Body of pancreas (tissue), 4 donors: ENCODE measurements at regions not wholly inside any gene's neighbourhood (a gene's known extent, or its start where the extent isn't known, plus 50 kb on each side); places are given as distances from the start of the nearest gene placed in this dataset.
"Not testable (repeated sequence)": the region's sequence is repeated elsewhere in the genome, so short reads cannot be mapped to it uniquely, and the experiment has no call there.

ENCODE experiments used
- ATAC-seq: fragments of 150-250 bp; one replicate; pipeline ENCODE4 v1.9.1; 2016
- DNase-seq, 4 donors: peaks; one replicate each; pipeline ENCODE4 v3.0.0-alpha.2; 2019
- H3K27ac ChIP-seq, 4 donors: fragments of 200-600 bp; sonication (generic); 1 replicate in 3 of 4; 2 replicates in 1 of 4; pipeline versions ENCODE4 v1.5.1 to v1.6.1; 2016 to 2019; ENCODE audit warnings: mild to moderate bottlenecking in 1 of 4, mixed read lengths in 1 of 4, moderate library complexity in 1 of 4
- H3K27me3 ChIP-seq, 2 donors: fragments of 200-600 bp; sonication (generic); one replicate each; pipeline ENCODE4 v1.6.0; 2016; ENCODE audit warnings: mild to moderate bottlenecking in 1 of 2
- H3K36me3 ChIP-seq, 2 donors: fragments of 200-600 bp; sonication (generic); replicated peaks in 1 of 2; 2 replicates each; pipeline ENCODE4 v1.5.1; 2016; ENCODE audit warnings: low read depth in 2 of 2; ENCODE audit not compliant: insufficient read depth in 1 of 2
- H3K4me1 ChIP-seq: fragments of 200-600 bp; sonication (generic); one replicate; pipeline ENCODE4 v1.6.0; 2016
- H3K4me3 ChIP-seq, 2 donors: fragments of 200-600 bp; sonication (generic); 1 replicate in 1 of 2; 2 replicates in 1 of 2; pipeline ENCODE4 v1.5.1; 2016 to 2019
- H3K9me3 ChIP-seq, 3 donors: fragments of 200-600 bp; sonication (generic); 1 replicate in 2 of 3; 2 replicates in 1 of 3; pipeline ENCODE4 v1.5.1; 2016
- CTCF ChIP-seq, 7 experiments: fragments of 450-650 bp in 4 of 7; fragments of 200-600 bp in 3 of 7; sonication (generic) in 3 of 7; IDR thresholded peaks; one replicate each; pipeline ENCODE4 v1.5.1; 2016 to 2019; ENCODE audit warnings: antibody characterized with exemption in 7 of 7
- POLR2A ChIP-seq, 3 donors: fragments of 450-650 bp; IDR thresholded peaks; one replicate each; pipeline ENCODE4 v1.6.1; 2016; ENCODE audit warnings: antibody characterized with exemption in 3 of 3, mild to moderate bottlenecking in 2 of 3
- WGBS, 2 donors: methylation state at CpG; one replicate each; pipeline ENCODE4 v1.1.5; 2017; 5-methylcytosine and 5-hydroxymethylcytosine counted together
- intact Hi-C: fragments of 100-400 bp; cut with DNase I; formaldehyde crosslinking; loops from one replicate; pipeline ENCODE4 v1.15.1; 2023

GRCh38 chr11:114801773-114802172, 123.4 kb downstream of the NXPE2 start:
- ATAC-seq (no peak), DNase-seq (no peak)
- H3K4me3 ChIP-seq = no peak overlapping the region
- H3K9me3 ChIP-seq = peaks cover 0 to 6% (median 0%) of the 10 kb centered on the region in 3 donors
- H3K36me3 ChIP-seq = no peaks in the 10 kb centered on the region
- no peak for TF ChIP-seq POLR2A (IDR thresholded peaks at IDR 0.05)
- no peak for TF ChIP-seq CTCF (IDR thresholded peaks at IDR 0.05)
- WGBS, 2 donors = 64 to 79% methylated on average over 3 of the region's 3 CpGs
- no peak overlapping the region for H3K27ac ChIP-seq
- H3K27me3 ChIP-seq = no peaks in the 10 kb centered on the region
- H3K4me1 ChIP-seq = no peaks in the 10 kb centered on the region
- intact Hi-C loops = no loop called here

GRCh38 chr11:114802878-114803277, 124.6 kb downstream of the NXPE2 start:
- intact Hi-C loops = no loop called here
- Histone ChIP-seq H3K4me1 (no peaks in the 10 kb centered on the region), H3K4me3 (no peak overlapping the region), H3K36me3 (no peaks in the 10 kb centered on the region), H3K27ac (no peak overlapping the region), H3K9me3 (peaks cover 0 to 6% (median 0%) of the 10 kb centered on the region in 3 donors), H3K27me3 (no peaks in the 10 kb centered on the region)
- no peak for TF ChIP-seq CTCF (IDR thresholded peaks at IDR 0.05)
- TF ChIP-seq POLR2A (IDR thresholded peaks at IDR 0.05) = no peak
- no peak for ATAC-seq
- no peak for DNase-seq
- 32 to 46% methylated on average over 6 of the region's 6 CpGs for WGBS, 2 donors

GRCh38 chr11:114805431-114805830, 127.1 kb downstream of the NXPE2 start:
- H3K4me3 ChIP-seq, H3K27ac ChIP-seq, DNase-seq, ATAC-seq, H3K4me1 ChIP-seq, H3K9me3 ChIP-seq, H3K36me3 ChIP-seq, H3K27me3 ChIP-seq, intact Hi-C loops: not testable (repeated sequence)
- WGBS, 2 donors = 42 to 61% methylated on average over 8 of the region's 9 CpGs

- no peak for TF ChIP-seq POLR2A (IDR thresholded peaks at IDR 0.05)
- no peak for TF ChIP-seq CTCF (IDR thresholded peaks at IDR 0.05)
- no peaks in the 10 kb centered on the region for H3K4me1 ChIP-seq
- ATAC-seq (no peak), DNase-seq (no peak)
- no peak overlapping the region for H3K4me3 ChIP-seq
- H3K36me3 ChIP-seq = no peaks in the 10 kb centered on the region
- intact Hi-C loops = no loop called here
- no peaks in the 10 kb centered on the region for H3K9me3 ChIP-seq
- no peak overlapping the region for H3K27ac ChIP-seq
- WGBS, 2 donors = 54 to 55% methylated on average over 3 of the region's 3 CpGs
- H3K27me3 ChIP-seq = no peaks in the 10 kb centered on the region
Observed at GRCh38 chr11:114811971-114812370, 133.6 kb downstream of the NXPE2 start.

- ATAC-seq (no peak), DNase-seq (no peak)
- H3K27ac ChIP-seq = no peak overlapping the region
- H3K9me3 ChIP-seq = no peaks in the 10 kb centered on the region
- intact Hi-C loops = no loop called here
- no peaks in the 10 kb centered on the region for H3K27me3 ChIP-seq
- no peak overlapping the region for H3K4me3 ChIP-seq
- H3K4me1 ChIP-seq = no peaks in the 10 kb centered on the region
- 44 to 62% methylated on average over 2 to 3 of the region's 3 CpGs for WGBS, 2 donors
- TF ChIP-seq CTCF (IDR thresholded peaks at IDR 0.05) (no peak), POLR2A (IDR thresholded peaks at IDR 0.05) (no peak)
- H3K36me3 ChIP-seq = no peaks in the 10 kb centered on the region
Observed at GRCh38 chr11:114812733-114813132, 134.4 kb downstream of the NXPE2 start.
